COR-L47 (cell line): ENCODE measurements at regions not wholly inside any gene's neighbourhood (a gene's known extent, or its start where the extent isn't known, plus 50 kb on each side); places are given as distances from the start of the nearest gene placed in this dataset.

Experiments
- DNase-seq: peaks from one replicate; lab custom pipeline; 2025; lab: John Stamatoyannopoulos, UW

GRCh38 chr16:27681681-27682080 lies 131.7 kb downstream of the KATNIP start:
- DNase-seq, result no peak

- no peak for DNase-seq
Observed at GRCh38 chr16:27684047-27684446, 134.1 kb downstream of the KATNIP start.

GRCh38 chr16:27685807-27686206 lies 135.9 kb downstream of the KATNIP start:
- no peak for DNase-seq

- DNase-seq, result no peak
Observed at GRCh38 chr16:27686926-27687325, 137.0 kb downstream of the KATNIP start.

- no peak for DNase-seq
Observed at GRCh38 chr16:27687605-27688004, 137.7 kb downstream of the KATNIP start.

- no peak for DNase-seq
Observed at GRCh38 chr16:27689711-27690110, 139.8 kb downstream of the KATNIP start.

- DNase-seq, result no peak
Observed at GRCh38 chr16:27690608-27691007, 140.7 kb downstream of the KATNIP start.

- no peak for DNase-seq
Observed at GRCh38 chr16:27691721-27692120, 141.8 kb downstream of the KATNIP start.

- no peak for DNase-seq
Observed at GRCh38 chr16:27692576-27692975, 142.6 kb downstream of the KATNIP start.

GRCh38 chr16:27695161-27695560 lies 145.2 kb downstream of the KATNIP start:
- no peak for DNase-seq

GRCh38 chr16:27698266-27698665 lies 148.3 kb downstream of the KATNIP start:
- DNase-seq, result no peak

- no peak for DNase-seq
Observed at GRCh38 chr16:27698746-27699145, 148.8 kb downstream of the KATNIP start.

- no peak for DNase-seq
Observed at GRCh38 chr16:27699540-27699939, 149.6 kb downstream of the KATNIP start.

GRCh38 chr16:27700304-27700995 lies 150.5 kb downstream of the KATNIP start:
- DNase-seq, result no peak

- no peak for DNase-seq
Observed at GRCh38 chr16:27701381-27701780, 151.4 kb downstream of the KATNIP start.

- no peak for DNase-seq
Observed at GRCh38 chr16:27703121-27703520, 153.2 kb downstream of the KATNIP start.

GRCh38 chr16:27703545-27703944 lies 153.6 kb downstream of the KATNIP start:
- no peak for DNase-seq

GRCh38 chr16:27704252-27704651 lies 154.3 kb downstream of the KATNIP start:
- DNase-seq, result no peak

- no peak for DNase-seq
Observed at GRCh38 chr16:27706156-27706865, 156.4 kb downstream of the KATNIP start.

GRCh38 chr16:27706866-27707685 lies 157.1 kb downstream of the KATNIP start:
- no peak for DNase-seq

GRCh38 chr16:27708651-27709050 lies 158.7 kb downstream of the KATNIP start:
- DNase-seq, result no peak

- DNase-seq, result no peak
Observed at GRCh38 chr16:27712251-27712711, 162.3 kb downstream of the KATNIP start.

GRCh38 chr16:27717726-27718125 lies 167.8 kb downstream of the KATNIP start:
- no peak for DNase-seq
